Stimulated activated CD4-positive, alpha-beta T cell treated with anti-CD3 and anti-CD28 coated beads, Interleukin-4, amount 100 ng/mL, for 1 hour (primary cell): ENCODE measurements at regions not wholly inside any gene's neighbourhood (a gene's known extent, or its start where the extent isn't known, plus 50 kb on each side); places are given as distances from the start of the nearest gene placed in this dataset.

Source experiments
- DNase-seq: peaks from one replicate; pipeline ENCODE4 v3.0.0-alpha.2; 2020

GRCh38 chr12:107484230-107484629, 201.4 kb upstream of the PWP1 start:
- no peak for DNase-seq

- DNase-seq, result no peak
These were observed 200.7 kb upstream of the PWP1 start for GRCh38 chr12:107484941-107485340.

GRCh38 chr12:107485731-107486130, 199.9 kb upstream of the PWP1 start:
- DNase-seq, result no peak

- DNase-seq, result no peak
These were observed 199.3 kb upstream of the PWP1 start for GRCh38 chr12:107486140-107486892.

- no peak for DNase-seq
These were observed 198.5 kb upstream of the PWP1 start for GRCh38 chr12:107487011-107487680.

GRCh38 chr12:107488666-107489065, 196.9 kb upstream of the PWP1 start:
- no peak for DNase-seq

GRCh38 chr12:107490010-107490409, 195.6 kb upstream of the PWP1 start:
- no peak for DNase-seq

GRCh38 chr12:107491856-107492255, 193.7 kb upstream of the PWP1 start:
- no peak for DNase-seq

- DNase-seq, result no peak
These were observed 193.0 kb upstream of the PWP1 start for GRCh38 chr12:107492393-107493134.

- no peak for DNase-seq
These were observed 192.5 kb upstream of the PWP1 start for GRCh38 chr12:107493135-107493494.

- DNase-seq, result no peak
These were observed 191.9 kb upstream of the PWP1 start for GRCh38 chr12:107493666-107494065.

GRCh38 chr12:107494331-107494730, 191.3 kb upstream of the PWP1 start:
- DNase-seq, result no peak

- DNase-seq, result no peak
These were observed 190.0 kb upstream of the PWP1 start for GRCh38 chr12:107495604-107496003.

- no peak for DNase-seq
These were observed 188.4 kb upstream of the PWP1 start for GRCh38 chr12:107497231-107497630.

GRCh38 chr12:107500307-107500706, 185.3 kb upstream of the PWP1 start:
- DNase-seq, result no peak

- DNase-seq, result no peak
These were observed 183.9 kb upstream of the PWP1 start for GRCh38 chr12:107501681-107502080.

GRCh38 chr12:107503129-107503855, 182.3 kb upstream of the PWP1 start:
- no peak for DNase-seq

- no peak for DNase-seq
These were observed 181.4 kb upstream of the PWP1 start for GRCh38 chr12:107503887-107504885.

GRCh38 chr12:107509421-107509820, 176.2 kb upstream of the PWP1 start:
- DNase-seq, result no peak

- DNase-seq, result no peak
These were observed 175.4 kb upstream of the PWP1 start for GRCh38 chr12:107510211-107510610.

GRCh38 chr12:107511292-107511691, 174.3 kb upstream of the PWP1 start:
- DNase-seq, result no peak

- no peak for DNase-seq
These were observed 173.2 kb upstream of the PWP1 start for GRCh38 chr12:107512391-107512790.
